ENCODE measurements at regions not wholly inside any gene's neighbourhood (a gene's known extent, or its start where the extent isn't known, plus 50 kb on each side); places are given as distances from the start of the nearest gene placed in this dataset.

DNA sequence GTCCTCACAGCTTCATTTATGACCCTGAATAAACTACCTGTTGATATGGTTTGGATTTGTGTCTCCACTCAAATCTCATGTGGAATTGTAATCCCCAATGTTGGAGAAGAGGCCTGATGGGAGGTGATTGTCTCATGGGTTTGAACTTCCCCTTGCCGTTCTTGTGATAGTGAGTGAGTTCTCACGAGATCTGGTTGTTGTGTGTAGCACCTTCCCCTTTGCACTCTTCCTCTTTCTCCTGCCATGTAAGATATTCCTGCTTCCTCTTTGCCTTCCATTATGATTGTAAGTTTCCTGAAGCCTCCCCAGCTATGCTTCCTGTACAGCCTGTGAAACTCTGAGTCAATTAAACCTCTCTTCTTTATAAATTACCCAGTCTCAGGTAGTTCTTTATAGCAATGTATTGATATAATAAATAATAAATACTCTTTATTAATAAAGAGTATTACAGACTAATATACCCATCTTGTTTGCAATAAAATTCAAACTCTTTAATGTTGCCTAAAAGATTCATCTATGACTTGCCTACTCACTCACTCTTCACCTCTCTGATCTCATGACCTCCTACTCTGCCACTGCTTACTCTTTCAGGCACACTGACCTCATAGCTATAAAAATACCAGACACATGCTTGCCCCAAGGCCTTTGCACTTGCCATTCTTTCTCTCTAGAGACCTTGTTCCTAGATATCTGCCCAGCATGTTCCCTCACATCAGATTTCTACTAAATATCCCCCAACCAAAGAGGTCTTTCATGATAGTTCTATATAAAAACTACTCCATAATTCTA lies 256.4 kb upstream of the MARCKS start:
- no peaks in the 10 kb centered on the region for H3K27me3 ChIP-seq
- WGBS, 3 donors, result 83 to 90% (median 88%) methylated on average over 2 of the region's 2 CpGs
- no peak overlapping the region for H3K4me3 ChIP-seq
- no peaks in the 10 kb centered on the region for H3K9me3 ChIP-seq
- H3K36me3 ChIP-seq, result no peaks in the 10 kb centered on the region
- H3K27ac ChIP-seq, result no peak overlapping the region
- intact Hi-C loops (cut with DNase I), result no loop called here
- H3K4me1 ChIP-seq (ENCODE audit: insufficient read depth), result peaks cover 10% of the 10 kb centered on the region
- TF ChIP-seq, protein P1, sequence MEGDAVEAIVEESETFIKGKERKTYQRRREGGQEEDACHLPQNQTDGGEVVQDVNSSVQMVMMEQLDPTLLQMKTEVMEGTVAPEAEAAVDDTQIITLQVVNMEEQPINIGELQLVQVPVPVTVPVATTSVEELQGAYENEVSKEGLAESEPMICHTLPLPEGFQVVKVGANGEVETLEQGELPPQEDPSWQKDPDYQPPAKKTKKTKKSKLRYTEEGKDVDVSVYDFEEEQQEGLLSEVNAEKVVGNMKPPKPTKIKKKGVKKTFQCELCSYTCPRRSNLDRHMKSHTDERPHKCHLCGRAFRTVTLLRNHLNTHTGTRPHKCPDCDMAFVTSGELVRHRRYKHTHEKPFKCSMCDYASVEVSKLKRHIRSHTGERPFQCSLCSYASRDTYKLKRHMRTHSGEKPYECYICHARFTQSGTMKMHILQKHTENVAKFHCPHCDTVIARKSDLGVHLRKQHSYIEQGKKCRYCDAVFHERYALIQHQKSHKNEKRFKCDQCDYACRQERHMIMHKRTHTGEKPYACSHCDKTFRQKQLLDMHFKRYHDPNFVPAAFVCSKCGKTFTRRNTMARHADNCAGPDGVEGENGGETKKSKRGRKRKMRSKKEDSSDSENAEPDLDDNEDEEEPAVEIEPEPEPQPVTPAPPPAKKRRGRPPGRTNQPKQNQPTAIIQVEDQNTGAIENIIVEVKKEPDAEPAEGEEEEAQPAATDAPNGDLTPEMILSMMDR (IDR thresholded peaks at IDR 0.05), result no peak
- no peak for TF ChIP-seq POLR2A (IDR thresholded peaks at IDR 0.05)
- no peak for DNase-seq

DNA sequence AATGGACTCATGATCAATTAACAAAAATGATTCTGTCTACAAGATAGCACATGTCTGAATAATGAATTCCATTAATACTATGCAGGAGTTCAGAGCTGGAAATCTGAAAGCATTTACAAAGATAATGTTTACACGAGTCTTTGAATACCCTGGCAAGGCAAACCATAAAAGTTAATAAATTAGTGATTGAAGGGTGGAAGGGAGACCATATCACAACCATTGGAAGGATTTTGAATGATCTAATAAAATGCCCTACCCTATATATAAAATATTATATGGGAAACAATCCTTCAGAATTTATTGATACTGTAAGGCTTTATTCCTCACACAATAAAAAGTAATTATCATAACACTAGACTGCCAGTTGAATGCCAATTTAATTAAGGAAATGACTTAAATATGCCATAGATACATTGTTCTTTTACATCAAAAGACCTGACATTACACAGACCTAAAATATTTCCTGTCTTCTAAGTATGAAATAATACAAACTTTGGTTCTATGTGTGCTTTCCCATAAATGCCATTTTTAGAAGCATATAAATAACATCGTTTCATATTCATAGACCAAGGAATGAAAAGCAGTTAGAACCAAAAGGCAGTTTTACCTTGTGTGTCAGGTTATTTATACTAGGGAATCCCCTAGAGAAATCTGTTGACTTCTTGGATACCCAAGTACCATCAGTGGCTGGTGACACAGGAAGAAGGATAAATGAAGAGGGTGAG lies 249.2 kb upstream of the MARCKS start:
- Histone ChIP-seq H3K9me3 (no peaks in the 10 kb centered on the region), H3K4me1 (ENCODE audit: insufficient read depth) (peaks cover 5% of the 10 kb centered on the region), H3K27me3 (no peaks in the 10 kb centered on the region), H3K36me3 (no peaks in the 10 kb centered on the region), H3K27ac (no peak overlapping the region), H3K4me3 (no peak overlapping the region)
- TF ChIP-seq POLR2A (IDR thresholded peaks at IDR 0.05), result no peak
- no peak for TF ChIP-seq EP300 (IDR thresholded peaks at IDR 0.05)
- TF ChIP-seq, protein P1 (IDR thresholded peaks at IDR 0.05), result no peak
- 67 to 77% (median 73%) methylated on average over 2 of the region's 2 CpGs for WGBS, 3 donors
- DNase-seq, result no peak
- intact Hi-C loops (cut with DNase I), result no loop called here

DNA sequence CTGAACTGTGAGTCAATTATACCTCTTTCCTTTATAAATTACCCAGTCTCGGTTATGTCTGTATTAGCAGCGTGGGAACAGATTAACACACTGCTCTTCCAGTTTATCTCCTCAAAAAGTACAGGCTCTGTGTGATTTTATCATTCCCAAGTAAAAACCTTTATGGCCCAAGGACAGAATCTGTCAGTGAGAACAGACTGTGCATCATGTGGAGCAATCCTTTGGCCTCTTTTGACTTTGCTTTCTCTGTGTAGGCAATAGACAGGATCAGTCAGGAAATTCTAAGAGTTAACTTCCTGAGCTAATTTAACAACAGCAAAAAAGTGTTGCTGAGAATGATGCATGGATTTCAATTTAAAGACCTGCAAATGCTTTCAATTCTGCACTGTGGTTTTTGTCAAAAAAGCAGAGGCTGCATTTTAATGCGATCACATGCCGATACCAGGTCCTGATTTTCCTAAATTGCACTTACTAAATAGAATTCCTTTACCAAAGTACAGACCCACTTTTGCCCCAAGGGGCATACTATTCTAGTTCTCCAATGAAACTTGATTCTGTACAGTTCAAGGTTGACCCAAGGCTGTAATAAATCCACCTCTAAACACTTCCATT lies 246.7 kb upstream of the MARCKS start:
- H3K27ac ChIP-seq, result no peak overlapping the region
- H3K36me3 ChIP-seq, result no peaks in the 10 kb centered on the region
- no peak overlapping the region for H3K4me3 ChIP-seq
- intact Hi-C loops (cut with DNase I), result no loop called here
- no peak for DNase-seq
- H3K27me3 ChIP-seq, result no peaks in the 10 kb centered on the region
- H3K4me1 ChIP-seq (ENCODE audit: insufficient read depth), result peaks cover 5% of the 10 kb centered on the region
- no peaks in the 10 kb centered on the region for H3K9me3 ChIP-seq
- whole genome bisulfite sequencing, 3 donors, result 78 to 85% (median 80%) methylated on average over 4 of the region's 4 CpGs
- TF ChIP-seq, protein P1 (IDR thresholded peaks at IDR 0.05), result no peak
- TF ChIP-seq EP300 (IDR thresholded peaks at IDR 0.05) (no peak), POLR2A (IDR thresholded peaks at IDR 0.05) (no peak)

DNA sequence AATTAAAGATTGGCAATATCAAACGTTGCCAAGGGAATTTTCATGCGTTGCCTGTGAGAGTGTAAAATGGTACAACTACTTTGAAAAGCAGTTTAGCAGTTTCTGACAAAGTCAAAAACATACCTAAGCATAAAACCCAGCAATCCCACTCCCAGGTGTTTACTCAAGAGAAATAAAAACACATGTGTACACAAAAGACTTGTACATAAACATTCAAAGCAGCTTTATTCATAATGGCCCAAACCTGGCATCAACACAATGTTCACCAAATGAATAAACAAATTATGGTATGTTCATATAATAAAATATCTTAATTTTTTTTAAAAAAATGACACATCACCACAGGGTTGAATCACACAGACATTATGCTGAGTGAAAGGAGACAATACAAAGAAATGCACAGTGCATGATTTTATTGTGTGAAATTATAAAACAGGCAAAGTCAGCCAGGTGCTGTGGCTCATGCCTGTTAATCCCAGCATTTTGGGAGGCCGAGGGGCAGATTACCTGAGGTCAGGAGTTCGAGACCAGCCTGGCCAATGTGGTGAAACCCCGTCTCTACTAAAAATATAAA lies 240.4 kb upstream of the MARCKS start:
- WGBS, 3 donors, result 89 to 93% (median 89%) methylated on average over 5 of the region's 5 CpGs
- intact Hi-C loops (cut with DNase I), result no loop called here
- DNase-seq, result no peak
- no peaks in the 10 kb centered on the region for H3K36me3 ChIP-seq
- H3K9me3 ChIP-seq, result no peaks in the 10 kb centered on the region
- no peak overlapping the region for H3K27ac ChIP-seq
- no peak overlapping the region for H3K4me3 ChIP-seq
- TF ChIP-seq POLR2A (IDR thresholded peaks at IDR 0.05), result no peak
- TF ChIP-seq, protein P1 (IDR thresholded peaks at IDR 0.05), result no peak
- TF ChIP-seq EP300 (IDR thresholded peaks at IDR 0.05), result no peak
- no peaks in the 10 kb centered on the region for H3K27me3 ChIP-seq
- H3K4me1 ChIP-seq (ENCODE audit: insufficient read depth), result no peaks in the 10 kb centered on the region

Measured in ovary (tissue), 7 donors.